GM18873 (cell line): ENCODE measurements at regions not wholly inside any gene's neighbourhood (a gene's known extent, or its start where the extent isn't known, plus 50 kb on each side); places are given as distances from the start of the nearest gene placed in this dataset.

ENCODE experiments used
- ATAC-seq: cut with Tn5 transposase; IDR thresholded peaks from one replicate; pipeline ENCODE4 v1.9.1; 2021; ENCODE audit warnings: mild to moderate bottlenecking, moderate library complexity, moderate number of reproducible peaks; ENCODE audit not compliant: unreplicated experiment, low FRiP score

GRCh38 chr10:131442271-131442670 is 130.8 kb upstream of the TCERG1L start:
- no peak for ATAC-seq

GRCh38 chr10:131444286-131444685 is 132.8 kb upstream of the TCERG1L start:
- no peak for ATAC-seq

DNA sequence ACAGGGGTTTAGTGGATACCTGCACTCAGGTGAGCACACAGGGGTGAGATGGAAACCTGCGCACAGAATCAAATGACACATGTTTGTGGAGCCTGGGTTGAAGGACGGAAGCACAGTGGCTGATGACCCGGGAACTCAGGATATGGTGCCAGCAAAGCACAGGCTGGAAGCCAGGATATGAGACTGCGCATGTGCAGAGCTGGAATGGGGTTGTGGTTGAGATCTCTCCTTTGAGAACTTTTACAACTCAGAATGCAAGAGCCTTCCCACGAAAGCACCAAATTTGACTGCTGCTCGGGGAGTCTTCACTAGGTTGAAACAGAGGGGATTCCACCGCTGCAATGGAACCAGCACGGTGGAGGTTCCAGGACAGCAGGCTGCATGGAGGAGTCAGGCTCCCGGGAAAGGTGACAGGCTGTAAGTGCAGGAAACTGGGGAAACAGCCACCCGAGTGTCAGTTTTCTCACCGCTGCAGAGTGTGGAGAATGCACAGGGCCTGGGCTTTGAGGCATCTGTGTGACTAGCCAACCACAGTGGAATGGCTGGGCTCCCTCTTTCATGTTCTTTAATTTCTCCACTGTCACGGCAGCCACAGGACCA is 133.4 kb upstream of the TCERG1L start:
- no peak for ATAC-seq

GRCh38 chr10:131445623-131446022 is 134.1 kb upstream of the TCERG1L start:
- no peak for ATAC-seq

- ATAC-seq: no peak
Measured at GRCh38 chr10:131446171-131446570, 134.7 kb upstream of the TCERG1L start.

DNA sequence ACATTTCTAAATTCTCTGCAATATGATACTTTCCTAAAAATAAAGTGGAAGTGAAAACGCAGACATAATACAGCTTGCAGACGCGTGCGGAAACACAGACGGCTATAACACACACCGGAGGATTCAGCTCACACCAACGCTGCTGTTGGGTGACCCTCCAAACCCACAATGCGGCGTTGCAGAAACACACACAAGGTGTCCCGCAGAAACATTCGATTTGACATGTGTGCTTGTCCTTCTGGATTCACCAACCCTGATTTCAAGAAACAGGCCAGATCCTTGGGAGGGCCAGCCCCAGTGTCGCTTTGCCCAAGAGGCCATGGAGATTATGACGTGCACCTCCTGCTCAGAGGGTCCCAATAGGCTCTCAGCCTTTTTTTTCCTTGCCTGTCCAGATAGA is 136.7 kb upstream of the TCERG1L start:
- ATAC-seq: no peak

DNA sequence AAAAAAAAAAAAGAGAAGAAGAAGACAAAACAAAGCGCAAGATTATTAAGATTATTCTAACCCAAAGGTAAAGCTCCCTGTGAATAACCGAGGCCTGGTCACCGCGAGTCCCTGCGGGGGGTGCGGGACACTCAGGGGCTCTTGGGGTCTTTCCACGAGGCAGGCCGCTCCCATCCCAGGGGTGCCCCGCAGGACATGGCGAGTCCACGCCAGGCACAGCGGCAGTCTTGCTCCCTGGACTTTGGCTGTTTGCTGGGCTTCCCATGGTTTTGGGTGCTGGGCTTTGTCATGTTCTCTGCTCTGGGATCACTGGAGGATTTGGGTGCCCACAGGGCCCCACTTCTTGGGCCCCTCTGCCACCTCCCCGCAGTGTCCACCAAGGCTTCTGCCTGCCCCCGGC is 137.4 kb upstream of the TCERG1L start:
- ATAC-seq: no peak

DNA sequence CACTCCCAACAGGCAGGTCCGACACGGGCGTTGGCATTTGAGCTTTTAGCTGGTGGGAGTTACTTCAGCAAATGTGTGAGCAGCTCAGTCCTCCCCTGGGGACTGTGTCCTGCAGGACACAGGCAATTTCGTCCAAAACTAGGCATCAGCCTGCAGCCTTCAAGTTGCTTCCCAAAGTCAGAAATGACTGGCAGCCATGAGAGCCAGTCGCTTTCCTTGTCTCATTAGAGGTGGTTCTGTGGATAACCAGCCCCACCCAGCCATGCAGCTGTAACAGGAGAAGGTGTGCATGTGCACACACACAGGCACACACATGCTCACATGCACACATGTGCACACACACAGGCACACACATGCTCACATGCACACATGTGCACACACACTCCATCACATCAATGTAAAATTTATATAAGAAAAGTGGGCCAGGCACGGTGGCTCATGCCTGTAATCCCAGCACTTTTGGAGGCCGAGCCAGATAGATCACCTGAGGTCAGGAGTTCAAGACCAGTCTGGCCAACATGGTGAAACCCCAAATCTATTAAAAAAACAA is 138.8 kb upstream of the TCERG1L start:
- no peak for ATAC-seq

GRCh38 chr10:131451407-131452015 is 140.0 kb upstream of the TCERG1L start:
- ATAC-seq: no peak

DNA sequence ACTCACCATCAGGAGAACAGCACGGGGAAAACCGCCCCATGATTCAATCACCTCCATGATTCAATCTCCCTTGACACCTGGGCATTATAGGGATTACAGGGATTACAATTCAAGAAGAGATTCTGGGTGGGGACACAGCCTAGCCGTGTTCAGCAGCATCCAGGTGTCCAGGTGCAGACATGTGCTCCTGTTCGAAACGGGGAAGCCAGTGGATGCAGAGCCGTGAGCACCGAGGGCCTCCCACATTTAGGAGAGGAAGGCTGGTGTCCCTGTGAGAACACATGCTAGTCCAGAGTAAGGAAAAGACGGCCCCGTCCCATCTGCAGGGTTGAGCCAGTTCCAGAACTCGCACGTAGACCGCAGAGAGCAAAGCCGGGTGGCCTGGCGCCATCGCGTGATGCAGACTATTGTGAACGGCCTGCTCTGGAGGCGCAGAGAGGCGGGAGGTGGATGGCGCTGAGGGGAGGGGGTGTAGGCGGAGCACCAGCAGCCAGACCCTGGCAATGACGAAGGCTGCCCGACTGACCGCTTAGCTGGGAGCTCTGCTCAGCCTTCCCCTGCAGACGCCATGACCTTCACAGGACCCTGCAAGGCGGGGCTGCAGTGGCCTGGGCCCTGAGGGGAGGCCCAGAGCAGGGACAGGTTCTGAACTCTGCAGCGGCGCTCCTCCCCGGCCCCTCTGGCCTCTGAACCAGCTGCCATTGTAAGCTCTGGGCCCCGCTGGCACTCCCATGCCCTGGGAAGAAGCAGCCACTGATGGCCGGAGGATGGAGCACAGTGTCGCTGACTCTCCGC is 141.6 kb upstream of the TCERG1L start:
- ATAC-seq: no peak

- ATAC-seq: no peak
Measured at GRCh38 chr10:131453721-131454634, 142.5 kb upstream of the TCERG1L start.

DNA sequence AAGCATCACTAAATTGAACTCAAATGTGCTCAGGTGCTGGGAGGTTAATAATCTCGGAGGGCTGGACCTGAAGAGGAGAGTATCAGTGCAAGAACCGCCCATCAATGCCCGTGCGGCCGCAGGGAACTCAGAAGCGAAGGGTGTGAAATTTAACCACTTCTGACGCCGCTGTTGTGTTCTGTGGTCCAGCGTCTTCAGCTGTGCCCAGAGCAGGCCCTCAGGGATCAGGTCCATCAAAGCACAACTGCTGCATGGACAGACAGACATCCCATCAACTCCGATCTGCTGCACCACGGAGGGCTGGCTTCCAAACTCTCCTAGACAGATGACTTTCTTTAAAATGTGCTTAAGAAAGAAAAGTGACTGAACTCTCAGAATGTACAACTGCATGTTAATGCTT is 144.9 kb upstream of the TCERG1L start:
- no peak for ATAC-seq

- no peak for ATAC-seq
Measured at GRCh38 chr10:131461093-131461492, 149.6 kb upstream of the TCERG1L start.

GRCh38 chr10:131464789-131465188 is 153.3 kb upstream of the TCERG1L start:
- ATAC-seq: no peak

DNA sequence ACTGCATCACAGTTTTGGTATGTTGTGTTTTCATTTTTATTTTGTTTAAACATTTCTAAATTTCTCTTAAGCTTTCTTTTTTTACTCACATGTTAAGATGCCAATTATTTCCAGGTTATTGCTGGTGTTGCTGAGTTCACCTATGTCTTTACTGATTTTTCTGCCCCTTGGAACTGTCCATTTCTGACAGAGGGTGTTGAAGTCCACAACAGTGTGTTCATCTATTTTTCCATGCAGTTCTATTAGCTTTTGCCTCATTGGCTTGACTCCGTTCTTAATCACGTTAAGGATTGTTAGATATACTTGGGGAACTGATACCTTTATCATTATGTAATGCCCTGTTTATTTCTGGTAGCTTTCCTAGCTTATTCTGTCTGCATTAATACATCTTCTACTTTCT is 158.0 kb upstream of the TCERG1L start:
- ATAC-seq: no peak

DNA sequence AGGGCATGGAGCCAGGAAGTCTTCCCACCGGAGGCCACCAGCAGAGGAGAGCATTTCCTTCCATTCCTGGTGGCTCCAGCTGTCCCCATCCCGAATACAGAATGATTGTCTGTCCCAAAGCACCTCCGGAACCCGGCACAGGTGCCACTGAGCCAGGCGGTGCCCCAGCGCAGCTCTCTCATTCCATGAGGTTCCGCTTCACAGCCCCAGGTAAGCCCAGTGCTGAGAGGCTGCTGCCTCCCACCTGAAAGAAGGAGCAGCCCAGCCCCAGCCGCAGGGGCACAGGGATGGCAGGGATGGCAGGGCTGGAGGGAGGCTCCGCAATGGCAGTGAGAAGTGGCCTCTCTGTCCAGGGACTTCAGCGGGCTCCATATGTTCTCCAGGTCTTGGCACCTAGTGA is 162.1 kb upstream of the TCERG1L start:
- no peak for ATAC-seq

- ATAC-seq: no peak
Measured at GRCh38 chr10:131474416-131474815, 162.9 kb upstream of the TCERG1L start.

DNA sequence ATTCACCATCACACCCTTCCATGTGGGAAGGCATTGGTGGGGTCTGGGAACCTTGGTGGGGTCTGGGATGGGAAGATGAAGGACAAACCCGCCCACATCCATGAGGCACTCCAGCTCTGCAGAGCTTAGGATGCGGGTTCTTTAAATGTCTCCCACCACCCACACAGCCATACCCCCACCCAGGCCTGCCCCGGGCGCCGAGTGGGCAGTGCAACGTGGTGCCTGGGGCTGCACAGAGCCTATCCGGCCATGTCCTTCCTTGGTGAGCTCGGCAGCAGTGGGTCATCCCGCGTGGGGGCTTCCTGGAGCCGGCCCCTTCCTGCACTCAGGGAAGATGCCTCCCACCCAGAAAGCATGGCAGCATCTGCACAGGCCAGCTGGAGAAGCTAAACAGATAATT is 163.5 kb upstream of the TCERG1L start:
- ATAC-seq: no peak

- no peak for ATAC-seq
Measured at GRCh38 chr10:131475803-131476202, 164.3 kb upstream of the TCERG1L start.

DNA sequence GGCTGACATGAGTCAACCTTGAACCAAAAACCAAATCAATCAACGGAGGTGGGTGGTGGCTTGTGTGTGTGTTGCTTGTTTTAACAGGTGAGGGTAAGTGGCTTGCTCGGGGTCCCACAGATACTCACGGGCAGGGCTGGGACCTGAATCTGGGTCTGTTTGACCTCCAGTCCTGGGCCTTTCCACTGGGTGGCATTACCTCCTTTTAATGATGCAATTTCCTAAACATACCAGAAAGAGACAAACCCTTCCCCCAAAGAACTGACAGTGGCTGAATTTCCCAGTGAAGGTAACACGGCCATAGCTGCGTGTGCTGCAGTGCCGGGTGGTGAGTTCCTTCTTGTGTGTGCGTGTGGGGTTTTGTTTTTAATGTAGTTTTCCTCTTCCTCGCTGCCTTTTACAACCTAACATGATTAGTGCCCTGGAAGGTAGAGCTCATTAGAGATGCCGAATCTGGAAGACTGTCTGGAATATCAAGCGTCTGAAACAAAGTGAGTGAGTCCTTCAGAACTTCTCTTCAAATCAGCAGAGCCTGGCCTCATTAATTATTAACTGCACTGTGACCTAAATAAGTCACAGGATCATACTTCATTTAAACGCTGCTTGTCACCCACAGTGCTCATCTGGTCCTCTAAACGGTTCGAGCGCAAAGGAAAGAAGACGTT is 166.1 kb upstream of the TCERG1L start:
- no peak for ATAC-seq
